GM12873 (cell line): ENCODE measurements at regions not wholly inside any gene's neighbourhood (a gene's known extent, or its start where the extent isn't known, plus 50 kb on each side); places are given as distances from the start of the nearest gene placed in this dataset.

Experiments used
- TF ChIP-seq, protein P1 (sequence below): IDR thresholded peaks from 2 replicates; pipeline ENCODE4 v1.5.1; 2012; ENCODE audit warnings: low read depth, mild to moderate bottlenecking, moderate library complexity, low read length, control low read depth; ENCODE audit not compliant: insufficient read depth; ENCODE audit errors: missing control alignments

DNA sequence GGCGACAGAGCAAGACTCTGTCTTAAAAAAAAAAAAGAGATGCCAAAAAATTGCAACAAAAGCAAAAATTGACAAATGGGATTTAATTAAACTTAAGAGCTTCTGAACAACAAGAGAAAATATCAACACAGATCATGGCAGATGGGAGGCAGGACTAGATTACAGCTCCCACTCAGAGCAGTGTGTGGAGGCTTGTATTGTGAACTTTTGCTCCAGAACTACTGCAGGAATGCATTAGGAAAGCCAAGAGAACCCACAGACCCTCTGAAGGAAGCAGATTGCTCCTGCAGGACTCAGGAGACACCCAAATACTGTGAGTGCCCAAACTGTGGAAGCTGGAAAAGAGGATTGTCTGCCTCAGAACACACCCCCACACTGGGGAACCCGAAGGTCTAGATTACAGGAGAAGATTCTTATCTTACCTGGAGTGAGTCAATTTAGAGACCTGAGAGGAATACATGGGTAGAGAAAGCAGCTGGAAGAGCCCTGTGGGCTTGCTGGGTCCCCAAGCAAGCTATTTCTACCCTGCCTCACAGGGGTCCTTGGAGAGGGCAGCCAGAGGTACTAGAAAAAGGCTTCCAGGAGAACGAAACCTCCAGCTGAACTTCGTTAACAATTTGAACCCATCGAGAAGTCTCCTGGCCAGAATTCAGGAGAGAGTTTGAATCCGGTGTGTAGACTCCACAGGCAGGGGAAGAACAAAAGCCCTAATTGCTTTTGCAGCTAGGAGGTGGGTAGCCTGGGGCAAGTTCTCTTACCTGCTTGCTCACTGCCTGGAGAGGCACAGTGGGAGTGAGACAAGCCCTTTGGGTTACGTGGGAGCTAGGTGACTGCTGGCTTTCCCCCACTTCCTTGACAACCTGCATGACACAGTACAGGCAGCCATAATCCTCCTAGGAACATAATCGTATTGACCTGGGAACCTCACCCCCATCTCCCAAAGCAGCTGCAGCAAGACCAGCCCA, 593.4 kb upstream of the RGMB start:
- TF ChIP-seq, protein P1, sequence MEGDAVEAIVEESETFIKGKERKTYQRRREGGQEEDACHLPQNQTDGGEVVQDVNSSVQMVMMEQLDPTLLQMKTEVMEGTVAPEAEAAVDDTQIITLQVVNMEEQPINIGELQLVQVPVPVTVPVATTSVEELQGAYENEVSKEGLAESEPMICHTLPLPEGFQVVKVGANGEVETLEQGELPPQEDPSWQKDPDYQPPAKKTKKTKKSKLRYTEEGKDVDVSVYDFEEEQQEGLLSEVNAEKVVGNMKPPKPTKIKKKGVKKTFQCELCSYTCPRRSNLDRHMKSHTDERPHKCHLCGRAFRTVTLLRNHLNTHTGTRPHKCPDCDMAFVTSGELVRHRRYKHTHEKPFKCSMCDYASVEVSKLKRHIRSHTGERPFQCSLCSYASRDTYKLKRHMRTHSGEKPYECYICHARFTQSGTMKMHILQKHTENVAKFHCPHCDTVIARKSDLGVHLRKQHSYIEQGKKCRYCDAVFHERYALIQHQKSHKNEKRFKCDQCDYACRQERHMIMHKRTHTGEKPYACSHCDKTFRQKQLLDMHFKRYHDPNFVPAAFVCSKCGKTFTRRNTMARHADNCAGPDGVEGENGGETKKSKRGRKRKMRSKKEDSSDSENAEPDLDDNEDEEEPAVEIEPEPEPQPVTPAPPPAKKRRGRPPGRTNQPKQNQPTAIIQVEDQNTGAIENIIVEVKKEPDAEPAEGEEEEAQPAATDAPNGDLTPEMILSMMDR = no peak

DNA sequence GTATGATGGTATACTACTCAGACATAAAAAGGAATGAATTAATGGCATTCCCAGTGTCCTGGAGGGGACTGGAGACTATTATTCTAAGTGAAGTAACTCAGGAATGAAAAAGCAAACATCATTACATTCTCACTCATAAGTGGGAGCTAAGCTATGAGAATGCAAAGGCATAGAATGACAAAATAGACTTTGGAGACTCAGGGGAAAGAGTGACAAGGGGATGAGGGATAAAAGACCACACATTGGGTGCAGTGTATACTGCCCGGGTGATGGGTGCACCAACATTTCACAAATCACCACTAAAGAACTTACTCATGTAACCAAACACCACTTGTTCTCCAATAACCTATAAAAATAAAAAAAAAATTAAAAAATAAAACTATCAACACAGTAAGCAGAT, 587.3 kb upstream of the RGMB start:
- TF ChIP-seq, protein P1 = no peak

DNA sequence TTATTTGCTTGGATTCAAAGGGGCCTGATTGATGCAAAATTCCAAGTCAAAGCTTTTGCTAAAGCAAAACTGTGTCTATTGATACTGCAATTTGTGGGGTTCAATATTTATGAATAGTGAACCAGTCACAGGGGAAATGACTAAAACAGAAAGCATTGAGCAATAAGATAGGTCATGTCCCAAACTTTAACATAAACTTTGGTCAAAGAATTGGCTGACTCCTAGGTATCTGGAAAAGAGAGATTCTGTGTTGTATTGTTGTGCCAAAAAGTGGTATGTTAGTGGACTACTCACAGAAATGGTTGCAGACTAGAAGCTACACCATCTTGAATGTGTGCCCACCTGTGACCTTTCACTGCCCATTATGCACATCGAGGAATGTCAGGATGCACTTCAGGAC, 585.5 kb upstream of the RGMB start:
- TF ChIP-seq, protein P1 = no peak

DNA sequence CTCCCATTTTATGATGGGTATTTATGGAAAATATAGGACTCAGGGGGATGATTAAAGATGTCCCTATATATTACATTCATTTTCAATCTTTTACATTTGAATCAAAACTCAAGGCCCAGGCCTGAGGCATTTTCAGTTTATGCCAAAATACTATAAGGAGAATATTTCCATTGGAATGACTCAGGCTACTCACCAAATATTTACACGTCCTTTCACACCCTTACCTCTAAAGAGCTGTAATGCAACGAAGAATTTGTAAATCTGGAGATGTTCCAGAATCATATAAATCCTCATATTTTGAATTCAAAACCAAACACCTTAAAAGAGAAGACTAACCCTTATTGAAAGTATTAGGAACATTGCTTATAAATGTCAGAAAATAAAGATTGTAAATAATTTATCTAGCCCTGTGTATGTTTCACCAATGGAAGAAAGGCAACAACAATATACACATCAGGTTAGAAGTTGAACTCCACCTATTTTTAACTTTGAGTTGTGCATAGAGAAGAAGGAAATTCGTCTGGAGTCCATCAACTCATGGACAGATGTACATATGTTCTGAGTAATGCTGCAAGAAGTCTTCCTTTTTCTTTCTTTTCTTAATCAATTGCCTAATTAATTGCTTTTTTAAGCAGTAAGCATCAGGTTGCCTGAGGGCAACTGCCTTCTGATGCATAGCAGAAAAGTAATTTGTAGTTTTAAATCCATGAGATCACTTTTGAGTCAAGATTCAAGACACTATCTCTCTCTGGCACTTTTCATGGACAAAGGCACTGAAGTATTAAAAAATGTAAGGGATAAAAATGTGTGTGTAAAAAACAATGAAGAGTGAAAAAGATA, 579.3 kb upstream of the RGMB start:
- TF ChIP-seq, protein P1 = no peak

DNA sequence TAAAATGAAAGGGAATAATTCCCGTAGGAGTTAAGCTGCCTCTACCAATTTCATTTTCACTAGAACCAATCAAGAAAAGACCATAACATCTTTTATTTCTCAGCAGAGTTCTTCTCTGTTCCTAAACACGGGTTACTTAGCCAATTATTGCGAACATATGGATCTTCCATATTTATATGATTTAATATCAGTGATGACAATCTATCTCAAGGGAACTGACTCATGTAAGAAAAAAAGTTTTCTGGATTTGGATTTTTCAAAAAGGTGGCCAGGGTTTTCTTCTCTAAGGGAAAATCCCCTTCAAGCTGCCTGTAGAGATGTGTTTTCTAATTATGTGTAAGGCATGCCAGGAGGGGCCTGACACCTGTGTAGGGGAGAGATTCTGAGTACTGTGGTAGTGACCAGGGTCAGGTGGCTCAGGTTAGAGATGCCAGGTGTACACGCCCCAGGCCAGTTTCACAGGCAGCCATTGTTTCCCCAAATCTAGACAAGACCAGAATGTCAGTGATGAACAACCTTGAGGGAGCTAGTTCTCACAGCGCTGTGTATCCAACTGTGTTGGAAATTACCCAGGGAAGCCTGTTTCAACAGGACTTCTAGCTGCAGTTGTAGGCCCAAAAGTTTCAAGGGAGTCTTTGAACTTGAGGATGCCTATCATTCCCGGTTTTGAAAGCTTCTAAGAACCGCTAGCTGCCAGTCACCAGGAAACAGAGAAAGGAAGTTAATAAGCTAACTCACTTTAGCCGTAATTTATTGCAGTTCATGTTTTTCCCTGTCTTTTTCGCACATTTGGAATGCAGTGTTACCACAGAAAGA, 572.5 kb upstream of the RGMB start:
- TF ChIP-seq, protein P1 = no peak

DNA sequence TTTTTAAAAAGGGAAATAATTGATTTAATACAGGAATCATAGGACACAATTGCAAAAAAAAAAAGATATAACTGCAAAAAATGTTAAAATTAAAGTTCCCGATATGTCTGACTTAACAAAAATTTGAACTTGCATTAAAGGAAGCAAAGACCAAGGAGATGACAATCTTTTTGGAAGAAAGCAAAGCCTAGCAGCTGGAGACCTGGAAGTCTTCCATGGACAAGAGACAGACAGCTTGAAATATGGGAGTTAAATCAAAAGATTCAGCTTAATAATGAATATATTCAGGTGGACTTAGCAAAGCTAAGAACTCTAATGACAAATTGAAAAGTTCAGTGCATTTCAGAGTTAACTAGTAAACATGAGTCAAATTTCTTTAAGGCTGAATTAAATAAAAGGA, 568.7 kb upstream of the RGMB start:
- TF ChIP-seq, protein P1 = no peak
